SU-DHL-6 (cell line): ENCODE measurements at regions not wholly inside any gene's neighbourhood (a gene's known extent, or its start where the extent isn't known, plus 50 kb on each side); places are given as distances from the start of the nearest gene placed in this dataset.

Experiments used
- EZH2phosphoT487 ChIP-seq: fragments of 200-600 bp; sonication (generic), shearing (Covaris generic); conservative IDR thresholded peaks from 2 replicates; pipeline ENCODE4 v1.6.1; 2018; ENCODE audit warnings: mild to moderate bottlenecking, antibody characterized with exemption, low read length, moderate library complexity, mixed read lengths
- TF ChIP-seq, protein P1 (sequence below): fragments of 200-600 bp; sonication (generic); IDR thresholded peaks from one replicate; pipeline ENCODE4 v1.5.1; 2017; ENCODE audit warnings: antibody characterized with exemption, mild to moderate bottlenecking, low read length, moderate library complexity; ENCODE audit not compliant: insufficient read depth, poor library complexity, severe bottlenecking

DNA sequence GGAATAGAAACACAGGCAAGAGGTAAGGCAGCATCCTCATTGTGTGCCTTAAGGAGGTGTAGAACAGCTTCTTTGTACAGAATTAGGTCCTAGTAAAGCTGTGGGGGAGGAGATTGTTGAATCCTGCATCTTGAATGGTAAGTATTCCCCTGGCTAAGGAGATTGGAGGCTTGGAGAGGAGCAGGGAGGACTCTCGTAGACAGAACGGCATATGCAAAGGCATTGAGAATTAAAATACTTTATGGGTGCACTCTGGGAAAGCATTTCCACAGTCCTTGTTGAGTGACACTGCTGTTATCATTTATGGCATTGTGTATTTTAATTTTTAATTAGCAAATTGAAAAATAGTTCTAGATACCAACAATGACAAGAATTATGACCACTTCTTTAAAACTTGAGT is 66.5 kb upstream of the GPR149 start:
- TF ChIP-seq, protein P1, sequence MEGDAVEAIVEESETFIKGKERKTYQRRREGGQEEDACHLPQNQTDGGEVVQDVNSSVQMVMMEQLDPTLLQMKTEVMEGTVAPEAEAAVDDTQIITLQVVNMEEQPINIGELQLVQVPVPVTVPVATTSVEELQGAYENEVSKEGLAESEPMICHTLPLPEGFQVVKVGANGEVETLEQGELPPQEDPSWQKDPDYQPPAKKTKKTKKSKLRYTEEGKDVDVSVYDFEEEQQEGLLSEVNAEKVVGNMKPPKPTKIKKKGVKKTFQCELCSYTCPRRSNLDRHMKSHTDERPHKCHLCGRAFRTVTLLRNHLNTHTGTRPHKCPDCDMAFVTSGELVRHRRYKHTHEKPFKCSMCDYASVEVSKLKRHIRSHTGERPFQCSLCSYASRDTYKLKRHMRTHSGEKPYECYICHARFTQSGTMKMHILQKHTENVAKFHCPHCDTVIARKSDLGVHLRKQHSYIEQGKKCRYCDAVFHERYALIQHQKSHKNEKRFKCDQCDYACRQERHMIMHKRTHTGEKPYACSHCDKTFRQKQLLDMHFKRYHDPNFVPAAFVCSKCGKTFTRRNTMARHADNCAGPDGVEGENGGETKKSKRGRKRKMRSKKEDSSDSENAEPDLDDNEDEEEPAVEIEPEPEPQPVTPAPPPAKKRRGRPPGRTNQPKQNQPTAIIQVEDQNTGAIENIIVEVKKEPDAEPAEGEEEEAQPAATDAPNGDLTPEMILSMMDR: no peak
- no peak for TF ChIP-seq EZH2phosphoT487
